RWPE2 (cell line): ENCODE measurements at regions not wholly inside any gene's neighbourhood (a gene's known extent, or its start where the extent isn't known, plus 50 kb on each side); places are given as distances from the start of the nearest gene placed in this dataset.

ENCODE experiments used
- ATAC-seq: fragments of 200-7000 bp; cut with Tn5 transposase; 3 replicates; pipeline ENCODE4 v1.9.1; 2021; ENCODE audit warnings: low read depth
- DNase-seq: peaks from one replicate; pipeline ENCODE4 v3.0.0-alpha.2; 2020; ENCODE audit warnings: low spot score
- H3K27ac ChIP-seq: fragments of 450-650 bp; 2 replicates; pipeline ENCODE4 v1.5.1; 2017; ENCODE audit warnings: mild to moderate bottlenecking; ENCODE audit not compliant: poor library complexity, severe bottlenecking
- H3K27me3 ChIP-seq: fragments of 250-450 bp; sonication (Bioruptor Pico); 2 replicates; pipeline ENCODE4 v1.5.1; 2021; ENCODE audit warnings: mild to moderate bottlenecking, moderate library complexity; ENCODE audit not compliant: insufficient read depth, poor library complexity, severe bottlenecking
- H3K36me3 ChIP-seq: fragments of 250-450 bp; sonication (Bioruptor Pico); 2 replicates; pipeline ENCODE4 v1.5.1; 2020; ENCODE audit warnings: low read depth, mild to moderate bottlenecking, moderate library complexity
- H3K4me1 ChIP-seq: fragments of 250-450 bp; sonication (Bioruptor Pico); 2 replicates; pipeline ENCODE4 v1.5.1; 2021; ENCODE audit warnings: mild to moderate bottlenecking, moderate library complexity; ENCODE audit not compliant: insufficient read depth, poor library complexity, severe bottlenecking
- H3K4me3 ChIP-seq: fragments of 250-450 bp; sonication (Bioruptor Pico); 2 replicates; pipeline ENCODE4 v1.5.1; 2021; ENCODE audit warnings: mild to moderate bottlenecking, moderate library complexity; ENCODE audit not compliant: severe bottlenecking
- H3K9me3 ChIP-seq: fragments of 250-450 bp; sonication (Bioruptor Pico); 2 replicates; pipeline ENCODE4 v1.5.1; 2021; ENCODE audit warnings: mild to moderate bottlenecking, moderate library complexity; ENCODE audit not compliant: severe bottlenecking
- CTCF ChIP-seq: fragments of 450-650 bp; IDR thresholded peaks from one replicate; pipeline ENCODE4 v1.5.1; 2017; ENCODE audit warnings: mild to moderate bottlenecking, moderate library complexity; ENCODE audit not compliant: poor library complexity, severe bottlenecking

GRCh38 chr10:21249435-21249834 lies 276.0 kb downstream of the SKIDA1 start:
- Histone ChIP-seq H3K9me3 (no peaks in the 10 kb centered on the region), H3K4me3 (no peak overlapping the region), H3K4me1 (no peaks in the 10 kb centered on the region), H3K27ac (no peak overlapping the region), H3K36me3 (no peaks in the 10 kb centered on the region), H3K27me3 (no peaks in the 10 kb centered on the region)
- no peak for TF ChIP-seq CTCF
- no peak for ATAC-seq
- no peak for DNase-seq

GRCh38 chr10:21247592-21247991 lies 277.9 kb downstream of the SKIDA1 start:
- H3K4me1 ChIP-seq = no peaks in the 10 kb centered on the region
- H3K27me3 ChIP-seq = no peaks in the 10 kb centered on the region
- TF ChIP-seq CTCF = no peak
- no peaks in the 10 kb centered on the region for H3K9me3 ChIP-seq
- H3K4me3 ChIP-seq = no peak overlapping the region
- H3K27ac ChIP-seq = no peak overlapping the region
- ATAC-seq (no peak), DNase-seq (no peak)
- H3K36me3 ChIP-seq = no peaks in the 10 kb centered on the region

- H3K9me3 ChIP-seq = no peaks in the 10 kb centered on the region
- no peaks in the 10 kb centered on the region for H3K36me3 ChIP-seq
- H3K4me1 ChIP-seq = no peaks in the 10 kb centered on the region
- no peaks in the 10 kb centered on the region for H3K27me3 ChIP-seq
- ATAC-seq = no peak
- no peak overlapping the region for H3K27ac ChIP-seq
- no peak for DNase-seq
- TF ChIP-seq CTCF = no peak
- H3K4me3 ChIP-seq = no peak overlapping the region
Measured at GRCh38 chr10:21246178-21246577, 279.3 kb downstream of the SKIDA1 start.

- DNase-seq = no peak
- H3K9me3 ChIP-seq = no peaks in the 10 kb centered on the region
- H3K4me3 ChIP-seq = no peak overlapping the region
- H3K27me3 ChIP-seq = no peaks in the 10 kb centered on the region
- TF ChIP-seq CTCF = no peak
- ATAC-seq = no peak
- no peak overlapping the region for H3K27ac ChIP-seq
- no peaks in the 10 kb centered on the region for H3K4me1 ChIP-seq
- H3K36me3 ChIP-seq = no peaks in the 10 kb centered on the region
Measured at GRCh38 chr10:21243748-21244257, 281.7 kb downstream of the SKIDA1 start.

GRCh38 chr10:21242915-21243314 lies 282.6 kb downstream of the SKIDA1 start:
- Histone ChIP-seq H3K4me3 (no peak overlapping the region), H3K27me3 (no peaks in the 10 kb centered on the region), H3K36me3 (no peaks in the 10 kb centered on the region), H3K9me3 (no peaks in the 10 kb centered on the region), H3K4me1 (no peaks in the 10 kb centered on the region), H3K27ac (no peak overlapping the region)
- DNase-seq (no peak), ATAC-seq (no peak)
- no peak for TF ChIP-seq CTCF
